HS-27A (cell line): ENCODE measurements at regions not wholly inside any gene's neighbourhood (a gene's known extent, or its start where the extent isn't known, plus 50 kb on each side); places are given as distances from the start of the nearest gene placed in this dataset.
A peak's percentile ranks its signal among the peaks of the same experiment; 100 is the strongest.
"Not testable (repeated sequence)": the region's sequence is repeated elsewhere in the genome, so short reads cannot be mapped to it uniquely, and the experiment has no call there.

Experiments
- DNase-seq: peaks from one replicate; pipeline ENCODE4 v3.0.0-alpha.2; 2012; ENCODE audit warnings: low read depth, missing footprints

GRCh38 chr4:83213640-83214039, 71.0 kb downstream of the COQ2 start:
- DNase-seq, result no peak

GRCh38 chr4:83212041-83212851, 72.4 kb downstream of the COQ2 start:
- no peak for DNase-seq

GRCh38 chr4:83209419-83209818, 75.2 kb downstream of the COQ2 start:
- no peak for DNase-seq

- no peak for DNase-seq
These were observed 75.9 kb downstream of the COQ2 start for GRCh38 chr4:83208371-83209365.

GRCh38 chr4:83207497-83208101, 77.0 kb downstream of the COQ2 start:
- DNase-seq, result peak; percentile 72

GRCh38 chr4:83205760-83206159, 78.8 kb downstream of the COQ2 start:
- DNase-seq, result no peak

- DNase-seq, result no peak
These were observed 79.9 kb downstream of the COQ2 start for GRCh38 chr4:83204731-83205130.

GRCh38 chr4:83201761-83202160, 82.8 kb downstream of the COQ2 start:
- DNase-seq, result no peak

- no peak for DNase-seq
These were observed 83.2 kb upstream of the PLAC8 start for GRCh38 chr4:83197555-83198235.

GRCh38 chr4:83196921-83197320, 82.4 kb upstream of the PLAC8 start:
- no peak for DNase-seq

GRCh38 chr4:83195269-83195668, 80.7 kb upstream of the PLAC8 start:
- no peak for DNase-seq

GRCh38 chr4:83194588-83194987, 80.1 kb upstream of the PLAC8 start:
- not testable (repeated sequence) for DNase-seq

- DNase-seq, result no peak
These were observed 78.1 kb upstream of the PLAC8 start for GRCh38 chr4:83192634-83193033.

GRCh38 chr4:83191026-83191425, 76.5 kb upstream of the PLAC8 start:
- no peak for DNase-seq

- DNase-seq, result no peak
These were observed 75.2 kb upstream of the PLAC8 start for GRCh38 chr4:83189631-83190136.

- DNase-seq, result no peak
These were observed 66.0 kb upstream of the PLAC8 start for GRCh38 chr4:83180431-83180968.

- DNase-seq, result no peak
These were observed 64.7 kb upstream of the PLAC8 start for GRCh38 chr4:83179205-83179604.

- DNase-seq, result no peak
These were observed 63.5 kb upstream of the PLAC8 start for GRCh38 chr4:83178029-83178428.

GRCh38 chr4:83177182-83177581, 62.7 kb upstream of the PLAC8 start:
- DNase-seq, result no peak

GRCh38 chr4:83174844-83175414, 60.4 kb upstream of the PLAC8 start:
- DNase-seq, result no peak

- no peak for DNase-seq
These were observed 57.8 kb upstream of the PLAC8 start for GRCh38 chr4:83172371-83172770.
